ENCODE measurements at regions not wholly inside any gene's neighbourhood (a gene's known extent, or its start where the extent isn't known, plus 50 kb on each side); places are given as distances from the start of the nearest gene placed in this dataset.

DNA sequence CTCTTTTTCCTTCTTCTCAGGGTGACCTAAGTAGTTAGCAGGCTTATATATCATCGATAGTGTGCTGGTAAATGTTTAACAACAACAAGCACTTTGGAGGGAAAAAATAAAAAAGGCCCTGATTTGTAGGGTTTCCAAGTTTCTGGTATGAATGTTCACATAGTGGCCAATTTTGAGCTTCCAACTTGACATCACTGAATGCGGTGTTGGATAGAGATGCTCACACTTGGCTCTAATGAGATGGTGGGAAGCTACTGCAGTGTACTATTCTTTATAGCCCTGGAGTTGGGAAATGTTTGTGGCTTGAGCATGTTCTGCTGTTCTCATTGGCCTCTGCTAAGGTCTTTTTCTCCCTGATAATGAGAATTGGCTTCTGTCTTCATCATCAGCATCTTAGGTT, 875.3 kb downstream of the PCDH7 start:
- TF ChIP-seq, protein P1, sequence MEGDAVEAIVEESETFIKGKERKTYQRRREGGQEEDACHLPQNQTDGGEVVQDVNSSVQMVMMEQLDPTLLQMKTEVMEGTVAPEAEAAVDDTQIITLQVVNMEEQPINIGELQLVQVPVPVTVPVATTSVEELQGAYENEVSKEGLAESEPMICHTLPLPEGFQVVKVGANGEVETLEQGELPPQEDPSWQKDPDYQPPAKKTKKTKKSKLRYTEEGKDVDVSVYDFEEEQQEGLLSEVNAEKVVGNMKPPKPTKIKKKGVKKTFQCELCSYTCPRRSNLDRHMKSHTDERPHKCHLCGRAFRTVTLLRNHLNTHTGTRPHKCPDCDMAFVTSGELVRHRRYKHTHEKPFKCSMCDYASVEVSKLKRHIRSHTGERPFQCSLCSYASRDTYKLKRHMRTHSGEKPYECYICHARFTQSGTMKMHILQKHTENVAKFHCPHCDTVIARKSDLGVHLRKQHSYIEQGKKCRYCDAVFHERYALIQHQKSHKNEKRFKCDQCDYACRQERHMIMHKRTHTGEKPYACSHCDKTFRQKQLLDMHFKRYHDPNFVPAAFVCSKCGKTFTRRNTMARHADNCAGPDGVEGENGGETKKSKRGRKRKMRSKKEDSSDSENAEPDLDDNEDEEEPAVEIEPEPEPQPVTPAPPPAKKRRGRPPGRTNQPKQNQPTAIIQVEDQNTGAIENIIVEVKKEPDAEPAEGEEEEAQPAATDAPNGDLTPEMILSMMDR (IDR thresholded peaks at IDR 0.05; ENCODE audit: low read depth, low read length, missing control alignments) = no peak
- no peak for DNase-seq (ENCODE audit: extremely low read depth, low read depth)
- no peak overlapping the region for H3K4me3 ChIP-seq (replicated peaks; ENCODE audit: low read depth, low read length)

DNA sequence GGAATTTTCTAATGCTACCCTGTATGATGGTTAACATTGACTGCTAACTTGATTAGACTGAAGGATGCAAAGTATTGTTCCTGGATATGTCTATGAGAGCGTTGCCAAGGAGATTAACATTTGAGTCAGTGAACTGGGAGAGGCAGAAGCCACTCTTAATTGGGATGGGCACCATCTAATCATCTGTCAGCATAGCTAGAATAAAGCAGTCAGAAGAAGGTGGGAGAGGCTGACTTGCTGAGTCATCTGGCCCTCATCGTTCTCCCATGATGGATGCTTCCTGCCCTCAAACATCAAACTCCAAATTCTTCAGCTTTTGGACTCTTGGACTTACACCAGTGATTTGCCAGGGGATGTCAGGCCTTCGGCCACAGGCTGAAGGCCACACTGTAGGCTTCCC, 878.5 kb downstream of the PCDH7 start:
- no peak for DNase-seq (ENCODE audit: extremely low read depth, low read depth)
- H3K4me3 ChIP-seq (replicated peaks; ENCODE audit: low read depth, low read length) = no peak overlapping the region
- TF ChIP-seq, protein P1 (IDR thresholded peaks at IDR 0.05; ENCODE audit: low read depth, low read length, missing control alignments) = no peak

DNA sequence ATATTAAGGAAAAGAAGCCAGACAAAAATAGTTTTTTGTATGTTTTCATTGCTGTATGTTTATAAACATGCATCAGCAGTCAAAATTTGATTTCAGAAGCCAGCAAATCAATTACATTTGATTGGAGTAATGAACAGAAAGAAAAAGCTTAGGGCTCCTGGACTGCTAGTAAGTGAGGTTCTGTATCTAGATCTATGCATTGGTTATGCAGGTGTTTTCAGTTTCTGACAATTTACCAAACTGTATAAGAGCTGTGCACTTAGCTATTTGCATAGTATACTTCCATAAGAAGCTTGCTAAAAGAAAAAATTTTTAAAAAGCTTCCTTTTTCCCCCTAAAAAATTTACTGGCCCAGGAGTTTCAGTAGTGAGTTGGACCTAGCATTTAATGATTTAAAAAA, 881.6 kb downstream of the PCDH7 start:
- no peak overlapping the region for H3K4me3 ChIP-seq (replicated peaks; ENCODE audit: low read depth, low read length)
- DNase-seq (ENCODE audit: extremely low read depth, low read depth) = no peak
- TF ChIP-seq, protein P1 (IDR thresholded peaks at IDR 0.05; ENCODE audit: low read depth, low read length, missing control alignments) = no peak

DNA sequence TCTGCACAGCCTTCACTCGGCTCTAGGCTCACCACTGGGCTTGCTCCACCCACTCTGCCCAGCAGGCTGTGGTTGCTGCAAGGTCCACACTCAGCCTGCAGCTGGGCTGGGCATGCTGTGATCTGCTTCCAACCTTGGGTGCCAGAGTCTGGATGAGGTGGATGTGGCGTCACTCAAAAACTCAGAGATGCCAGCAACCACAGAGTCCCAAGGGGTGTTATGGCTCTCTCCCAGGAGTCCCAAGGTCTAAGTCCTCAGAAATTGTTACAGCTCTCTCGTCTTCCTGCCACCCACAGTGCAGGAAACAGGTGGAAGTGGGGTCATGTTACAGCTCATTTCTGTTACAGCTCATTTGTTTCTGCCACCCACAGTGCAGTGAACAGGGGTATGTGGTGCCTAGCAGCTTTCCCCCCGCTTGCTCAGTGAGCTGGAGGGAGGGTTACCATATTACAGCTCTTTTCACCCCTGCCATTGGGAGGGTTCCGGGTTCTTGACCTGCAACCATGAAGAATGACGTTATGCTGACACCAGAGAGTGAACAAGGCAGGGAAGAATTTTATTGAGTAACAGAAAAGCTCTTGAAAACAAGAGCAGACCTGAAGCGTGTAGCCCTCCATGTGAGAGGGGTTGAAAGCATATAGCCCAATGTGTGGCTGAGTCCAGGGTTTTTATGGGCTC, 893.9 kb downstream of the PCDH7 start:
- DNase-seq (ENCODE audit: extremely low read depth, low read depth) = no peak
- H3K4me3 ChIP-seq (replicated peaks; ENCODE audit: low read depth, low read length) = no peak overlapping the region

DNA sequence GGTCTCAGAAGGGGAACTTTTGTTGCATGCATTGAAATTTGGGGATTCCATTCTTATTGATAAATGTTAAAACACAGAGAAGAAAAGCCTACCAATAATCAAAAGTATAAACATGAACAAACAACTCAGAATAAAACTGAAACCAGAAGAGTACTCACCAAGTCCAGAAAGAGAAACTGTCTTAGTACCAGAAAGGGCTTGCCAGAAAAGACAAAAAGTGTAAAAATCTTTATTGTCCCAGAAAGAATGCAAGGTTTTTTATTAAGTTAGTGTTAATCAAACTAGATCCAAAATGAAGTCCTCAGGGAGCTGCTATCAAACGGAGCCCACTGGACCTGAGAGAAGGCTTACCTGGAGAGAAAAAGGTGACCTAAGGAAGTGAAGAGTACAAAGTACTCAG, 897.5 kb downstream of the PCDH7 start:
- no peak overlapping the region for H3K4me3 ChIP-seq (replicated peaks; ENCODE audit: low read depth, low read length)
- TF ChIP-seq, protein P1 (IDR thresholded peaks at IDR 0.05; ENCODE audit: low read depth, low read length, missing control alignments) = no peak
- no peak for DNase-seq (ENCODE audit: extremely low read depth, low read depth)

More for the DNA sequence above, 893.9 kb downstream of the PCDH7 start:
- TF ChIP-seq, protein P1 (IDR thresholded peaks at IDR 0.05; ENCODE audit: low read depth, low read length, missing control alignments) = no peak

DNA sequence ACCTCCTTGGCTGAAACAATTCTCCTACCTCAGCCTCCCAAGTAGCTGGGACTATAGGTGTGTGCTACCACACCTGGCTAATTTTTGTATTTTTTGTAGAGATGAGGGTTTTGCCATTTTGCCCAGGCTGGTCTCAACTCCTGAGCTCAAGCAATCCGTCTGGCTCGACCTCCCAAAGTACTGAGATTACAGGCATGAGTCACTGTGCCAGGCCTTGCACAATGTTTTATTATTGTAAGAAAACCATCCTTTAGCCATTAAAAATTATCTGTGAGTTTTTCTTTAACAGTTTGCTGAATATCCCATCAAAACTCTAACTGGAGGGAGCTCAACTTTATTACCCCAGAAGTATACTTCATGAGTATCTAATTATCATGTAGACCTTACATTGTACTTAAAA, 900.3 kb downstream of the PCDH7 start:
- H3K4me3 ChIP-seq (replicated peaks; ENCODE audit: low read depth, low read length) = no peak overlapping the region
- TF ChIP-seq, protein P1 (IDR thresholded peaks at IDR 0.05; ENCODE audit: low read depth, low read length, missing control alignments) = no peak
- no peak for DNase-seq (ENCODE audit: extremely low read depth, low read depth)

DNA sequence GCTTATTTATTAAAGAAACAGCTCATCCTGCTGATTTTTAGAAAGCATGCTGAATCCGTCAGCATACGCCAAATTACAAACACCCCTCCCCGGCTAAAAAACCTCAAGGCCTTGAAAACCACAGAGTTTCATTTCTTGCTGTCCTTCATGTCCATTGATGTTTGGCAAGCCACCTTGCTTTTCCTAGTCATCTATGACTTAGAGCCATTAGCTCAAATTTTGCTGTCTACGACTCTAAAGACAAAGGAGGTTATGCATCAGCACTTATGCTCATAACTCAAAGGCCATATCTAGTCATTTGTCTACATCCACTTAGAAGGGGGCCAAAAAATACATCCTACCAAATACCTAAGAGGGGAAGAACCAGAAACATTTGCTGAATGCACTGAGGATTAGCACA, 925.1 kb downstream of the PCDH7 start:
- DNase-seq (ENCODE audit: extremely low read depth, low read depth) = no peak
- H3K4me3 ChIP-seq (replicated peaks; ENCODE audit: low read depth, low read length) = no peak overlapping the region
- TF ChIP-seq, protein P1 (IDR thresholded peaks at IDR 0.05; ENCODE audit: low read depth, low read length, missing control alignments) = no peak

Measured in HFF-Myc (cell line).